Mucosa of rectum (tissue), 2 donors: ENCODE measurements at regions not wholly inside any gene's neighbourhood (a gene's known extent, or its start where the extent isn't known, plus 50 kb on each side); places are given as distances from the start of the nearest gene placed in this dataset.
A peak's percentile ranks its signal among the peaks of the same experiment; 100 is the strongest.
"Not testable (repeated sequence)": the region's sequence is repeated elsewhere in the genome, so short reads cannot be mapped to it uniquely, and the experiment has no call there.

Source experiments
- H3K27ac ChIP-seq, 2 donors: one replicate each; pipeline ENCODE4 v1.7.0; 2013; ENCODE audit warnings: inconsistent platforms in 2 of 2, low read depth in 2 of 2, low read length in 2 of 2
- H3K27me3 ChIP-seq, 2 donors: one replicate each; pipeline ENCODE4 v1.7.0; 2013; ENCODE audit warnings: low read length in 2 of 2; ENCODE audit not compliant: control insufficient read depth in 2 of 2, insufficient read depth in 2 of 2
- H3K36me3 ChIP-seq, 2 donors: one replicate each; pipeline ENCODE4 v1.7.0; 2013; ENCODE audit warnings: low read length in 2 of 2; ENCODE audit not compliant: control insufficient read depth in 2 of 2, insufficient read depth in 2 of 2
- H3K4me1 ChIP-seq, 2 donors: one replicate each; pipeline ENCODE4 v1.7.0; 2013; ENCODE audit warnings: low read length in 2 of 2, mild to moderate bottlenecking in 1 of 2; ENCODE audit not compliant: control insufficient read depth in 2 of 2, insufficient read depth in 2 of 2
- H3K4me3 ChIP-seq, 2 donors: one replicate each; pipeline ENCODE4 v1.7.0; 2013; ENCODE audit warnings: low read length in 2 of 2
- H3K9ac ChIP-seq, 2 donors: one replicate each; pipeline ENCODE4 v1.7.0; 2013; ENCODE audit warnings: low read length in 2 of 2, low read depth in 1 of 2, mild to moderate bottlenecking in 1 of 2
- H3K9me3 ChIP-seq, 2 donors: one replicate each; pipeline ENCODE4 v1.7.0; 2013; ENCODE audit warnings: low read length in 2 of 2; ENCODE audit not compliant: control insufficient read depth in 2 of 2
- donor health status: healthy.
- donor health status: Normal muscosa, but diverticular disease.

GRCh38 chr6:106825156-106825555 lies 149.4 kb downstream of the CD24 start:
- H3K4me1 ChIP-seq, result peaks cover 4 to 5% of the 10 kb centered on the region in 2 donors
- H3K27me3 ChIP-seq, result no peaks in the 10 kb centered on the region
- H3K4me3 ChIP-seq, result no peak overlapping the region
- no peak overlapping the region for H3K27ac ChIP-seq
- no peaks in the 10 kb centered on the region for H3K36me3 ChIP-seq
- no peaks in the 10 kb centered on the region for H3K9me3 ChIP-seq
- H3K9ac ChIP-seq, result no peak overlapping the region

- H3K9me3 ChIP-seq, result no peaks in the 10 kb centered on the region
- H3K27me3 ChIP-seq, result no peaks in the 10 kb centered on the region
- H3K4me1 ChIP-seq, result peaks cover 4 to 5% of the 10 kb centered on the region in 2 donors
- H3K9ac ChIP-seq, result peak overlapping the region in 1 of 2 donors; percentile 26
- no peaks in the 10 kb centered on the region for H3K36me3 ChIP-seq
- H3K4me3 ChIP-seq, result no peak overlapping the region
- H3K27ac ChIP-seq, result no peak overlapping the region
Observed at GRCh38 chr6:106823732-106824351, 150.7 kb downstream of the CD24 start.

GRCh38 chr6:106823058-106823457 lies 151.5 kb downstream of the CD24 start:
- no peak overlapping the region for H3K9ac ChIP-seq
- H3K9me3 ChIP-seq, result no peaks in the 10 kb centered on the region
- H3K27ac ChIP-seq, result no peak overlapping the region
- H3K36me3 ChIP-seq, result no peaks in the 10 kb centered on the region
- H3K27me3 ChIP-seq, result no peaks in the 10 kb centered on the region
- no peak overlapping the region for H3K4me3 ChIP-seq
- peaks cover 4 to 5% of the 10 kb centered on the region in 2 donors for H3K4me1 ChIP-seq

- H3K36me3 ChIP-seq, result no peaks in the 10 kb centered on the region
- H3K27ac ChIP-seq, result no peak overlapping the region
- no peaks in the 10 kb centered on the region for H3K9me3 ChIP-seq
- no peak overlapping the region for H3K9ac ChIP-seq
- H3K4me1 ChIP-seq, result peaks cover 4 to 5% of the 10 kb centered on the region in 2 donors
- no peaks in the 10 kb centered on the region for H3K27me3 ChIP-seq
- H3K4me3 ChIP-seq, result no peak overlapping the region
Observed at GRCh38 chr6:106820412-106820852, 154.1 kb downstream of the CD24 start.

- peaks cover 22 to 24% of the 10 kb centered on the region in 2 donors for H3K9me3 ChIP-seq
- H3K4me3 ChIP-seq, result no peak overlapping the region
- H3K9ac ChIP-seq, result no peak overlapping the region
- no peak overlapping the region for H3K27ac ChIP-seq
- H3K27me3 ChIP-seq, result no peaks in the 10 kb centered on the region
- no peaks in the 10 kb centered on the region for H3K4me1 ChIP-seq
- no peaks in the 10 kb centered on the region for H3K36me3 ChIP-seq
Observed at GRCh38 chr6:106811088-106811686, 163.3 kb downstream of the CD24 start.

- H3K4me3 ChIP-seq, result no peak overlapping the region
- H3K27me3 ChIP-seq, result no peaks in the 10 kb centered on the region
- no peak overlapping the region for H3K9ac ChIP-seq
- H3K36me3 ChIP-seq, result no peaks in the 10 kb centered on the region
- H3K4me1 ChIP-seq, result peaks cover 0 to under 1% of the 10 kb centered on the region in 2 donors
- peaks cover 22 to 24% of the 10 kb centered on the region in 2 donors for H3K9me3 ChIP-seq
- no peak overlapping the region for H3K27ac ChIP-seq
Observed at GRCh38 chr6:106808758-106809157, 165.8 kb downstream of the CD24 start.

- peaks cover 0 to 4% of the 10 kb centered on the region in 2 donors for H3K4me1 ChIP-seq
- H3K4me3 ChIP-seq, result no peak overlapping the region
- no peaks in the 10 kb centered on the region for H3K36me3 ChIP-seq
- no peaks in the 10 kb centered on the region for H3K27me3 ChIP-seq
- no peak overlapping the region for H3K27ac ChIP-seq
- peaks cover 22 to 24% of the 10 kb centered on the region in 2 donors for H3K9me3 ChIP-seq
- no peak overlapping the region for H3K9ac ChIP-seq
Observed at GRCh38 chr6:106807947-106808611, 166.4 kb downstream of the CD24 start.

GRCh38 chr6:106806253-106806652 lies 168.3 kb downstream of the CD24 start:
- not testable (repeated sequence) for H3K36me3 ChIP-seq, H3K4me1 ChIP-seq, H3K27me3 ChIP-seq, H3K4me3 ChIP-seq, H3K9ac ChIP-seq, H3K27ac ChIP-seq
- peaks cover 20 to 22% of the 10 kb centered on the region in 2 donors for H3K9me3 ChIP-seq

- Histone ChIP-seq H3K9me3 (peaks cover 16 to 18% of the 10 kb centered on the region in 2 donors), H3K36me3 (no peaks in the 10 kb centered on the region), H3K9ac (no peak overlapping the region), H3K27ac (no peak overlapping the region), H3K4me1 (peaks cover 0 to 5% of the 10 kb centered on the region in 2 donors), H3K4me3 (no peak overlapping the region), H3K27me3 (no peaks in the 10 kb centered on the region)
Observed at GRCh38 chr6:106805771-106806170, 168.8 kb downstream of the CD24 start.
